GM21381 (cell line): ENCODE measurements at regions not wholly inside any gene's neighbourhood (a gene's known extent, or its start where the extent isn't known, plus 50 kb on each side); places are given as distances from the start of the nearest gene placed in this dataset.
"Not testable (repeated sequence)": the region's sequence is repeated elsewhere in the genome, so short reads cannot be mapped to it uniquely, and the experiment has no call there.

Experiments used
- ATAC-seq: cut with Tn5 transposase; IDR thresholded peaks from one replicate; pipeline ENCODE4 v1.9.1; 2021; ENCODE audit warnings: mild to moderate bottlenecking, moderate library complexity; ENCODE audit not compliant: unreplicated experiment

DNA sequence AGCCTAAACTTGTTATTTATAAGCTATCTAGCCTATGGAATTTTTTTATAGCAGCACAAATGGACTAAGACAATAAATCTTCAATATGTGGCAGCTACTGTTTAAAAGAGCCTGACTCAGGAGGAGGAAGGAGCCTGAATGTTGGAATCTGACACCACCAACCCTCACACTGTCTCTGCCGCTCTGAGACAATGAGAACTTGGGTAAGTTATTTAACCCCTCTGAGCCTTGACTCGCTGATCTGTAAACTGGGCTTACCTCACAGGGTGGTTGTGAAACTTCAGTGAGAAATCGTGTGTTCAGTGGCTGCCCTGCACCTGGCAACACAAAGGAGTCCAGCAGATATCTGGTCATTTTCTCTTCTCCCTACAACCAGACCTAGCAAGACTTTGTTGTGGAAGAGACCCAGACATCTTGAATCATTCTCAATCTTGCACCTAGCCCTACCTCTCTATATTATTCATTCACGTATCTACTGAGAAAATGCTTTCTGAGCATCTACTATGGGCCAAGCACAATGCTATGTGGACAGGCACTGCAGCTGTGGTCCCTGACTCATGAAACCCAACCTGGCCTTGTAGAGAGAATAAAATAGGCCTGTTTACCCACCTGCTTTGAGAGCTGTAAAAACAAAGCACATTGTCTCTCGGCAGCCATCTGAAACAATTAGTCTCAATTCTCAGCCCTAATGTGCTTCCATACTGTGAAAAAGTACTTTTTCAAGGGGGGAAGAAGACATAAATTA, 81.9 kb upstream of the SLC25A36 start:
- ATAC-seq = no peak

- ATAC-seq = no peak
Measured at GRCh38 chr3:140863580-140864009, 78.0 kb upstream of the SLC25A36 start.

DNA sequence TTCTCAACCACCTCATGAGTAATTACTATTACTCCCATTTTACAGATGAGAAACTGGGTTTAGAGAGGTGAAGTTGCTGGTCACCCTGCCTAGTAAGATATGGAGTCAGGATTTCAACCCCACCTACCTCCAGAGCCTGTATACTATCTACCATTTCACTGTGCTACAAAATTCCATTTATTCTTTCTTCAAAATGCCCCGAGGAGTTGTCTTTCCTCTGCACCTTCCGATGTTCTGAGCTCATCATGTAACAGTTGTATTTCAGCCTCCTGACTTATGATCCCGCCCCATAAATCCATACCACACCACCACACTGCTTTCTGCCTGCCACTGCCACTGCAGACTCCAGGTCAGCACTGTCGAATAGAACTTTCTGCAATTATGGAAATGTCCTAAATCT, 71.3 kb upstream of the SLC25A36 start:
- ATAC-seq = no peak

DNA sequence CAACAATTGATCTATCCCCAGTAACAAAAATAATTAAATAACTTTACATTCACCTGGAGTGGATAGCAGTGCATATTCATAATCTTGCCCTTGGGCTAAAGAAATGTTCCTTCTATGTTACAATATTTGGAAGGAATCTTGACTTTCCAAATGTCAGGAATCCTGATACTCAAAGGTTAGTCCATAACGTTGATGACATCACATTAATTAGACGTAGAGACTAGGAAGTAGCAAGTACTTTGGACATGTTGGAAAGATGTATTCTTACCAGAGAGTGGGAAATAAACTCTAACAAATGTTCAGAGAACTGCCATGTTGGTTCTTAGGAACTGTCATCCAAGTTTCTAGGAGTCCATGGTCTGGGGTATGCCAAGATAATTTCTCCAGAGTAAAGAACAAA, 70.6 kb upstream of the SLC25A36 start:
- ATAC-seq = no peak

- ATAC-seq = not testable (repeated sequence)
Measured at GRCh38 chr3:140872165-140872564, 69.5 kb upstream of the SLC25A36 start.

- no peak for ATAC-seq
Measured at GRCh38 chr3:140883428-140884040, 58.1 kb upstream of the SLC25A36 start.

DNA sequence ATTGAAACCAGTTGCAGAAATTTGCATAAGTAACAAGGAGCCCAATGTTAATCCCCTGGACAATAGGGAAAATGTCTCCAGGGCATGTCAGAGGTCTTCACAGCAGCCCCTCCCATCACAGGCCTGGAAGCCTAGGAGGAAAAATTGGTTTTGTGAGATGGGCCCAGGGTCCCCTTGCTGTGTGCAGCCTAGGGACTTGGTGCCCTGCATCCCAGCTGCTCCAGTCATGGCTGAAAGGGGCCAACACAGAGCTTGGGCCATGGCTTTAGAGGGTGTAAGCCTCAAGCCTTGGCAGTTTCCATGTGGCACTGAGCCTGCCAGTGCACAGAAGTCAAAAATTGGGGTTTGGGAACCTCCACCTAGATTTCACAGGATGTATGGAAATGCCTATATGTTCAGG, 55.9 kb upstream of the SLC25A36 start:
- ATAC-seq = not testable (repeated sequence)
